BLaER1 (cell line): ENCODE measurements at regions not wholly inside any gene's neighbourhood (a gene's known extent, or its start where the extent isn't known, plus 50 kb on each side); places are given as distances from the start of the nearest gene placed in this dataset.

Experiments
- H3K27ac ChIP-seq: shearing (Covaris generic); formaldehyde crosslinking; 2 replicates; pipeline ENCODE4 v1.8.1; 2022
- H3K27me3 ChIP-seq: shearing (Covaris generic); formaldehyde crosslinking; 2 replicates; pipeline ENCODE4 v1.8.1; 2022
- H3K36me3 ChIP-seq: shearing (Covaris generic); formaldehyde crosslinking; 2 replicates; pipeline ENCODE4 v1.8.1; 2022
- H3K4me1 ChIP-seq: shearing (Covaris generic); formaldehyde crosslinking; 2 replicates; pipeline ENCODE4 v1.8.1; 2022
- H3K4me2 ChIP-seq: shearing (Covaris generic); formaldehyde crosslinking; 2 replicates; pipeline ENCODE4 v1.8.1; 2022
- H3K4me3 ChIP-seq: shearing (Covaris generic); formaldehyde crosslinking; 2 replicates; pipeline ENCODE4 v1.8.1; 2022
- H3K9ac ChIP-seq: shearing (Covaris generic); formaldehyde crosslinking; 2 replicates; pipeline ENCODE4 v1.8.1; 2022
- H3K9me3 ChIP-seq: shearing (Covaris generic); formaldehyde crosslinking; 2 replicates; pipeline ENCODE4 v1.8.1; 2022
- H4K20me1 ChIP-seq: shearing (Covaris generic); formaldehyde crosslinking; 2 replicates; pipeline ENCODE4 v1.8.1; 2022
- Cebpa-rat ChIP-seq: shearing (Covaris generic); IDR thresholded peaks from 2 replicates; pipeline ENCODE4 v1.8.1; 2022

DNA sequence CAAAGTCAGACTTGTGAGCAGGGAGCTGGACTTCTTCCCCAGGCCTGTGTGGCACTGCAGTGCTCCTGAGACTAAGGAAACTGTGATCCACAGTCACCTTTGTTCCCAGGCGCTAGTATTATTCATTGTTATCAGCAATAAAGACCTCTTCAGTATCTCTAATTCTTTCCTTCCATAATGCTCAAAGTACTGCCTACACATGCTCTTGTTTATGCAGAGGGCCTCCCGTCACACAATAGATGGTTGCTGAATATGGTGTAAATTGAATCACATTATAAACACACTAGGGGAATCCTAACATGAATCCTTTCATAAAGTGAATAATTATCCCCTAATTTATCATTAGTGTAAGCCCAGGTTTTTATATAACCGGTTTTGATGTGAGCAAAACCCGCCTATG, 493.3 kb downstream of the BUD13 start:
- Histone ChIP-seq H4K20me1 (no peaks in the 10 kb centered on the region), H3K4me3 (no peak overlapping the region), H3K36me3 (no peaks in the 10 kb centered on the region), H3K27ac (no peak overlapping the region), H3K27me3 (no peaks in the 10 kb centered on the region), H3K4me1 (no peaks in the 10 kb centered on the region), H3K9ac (no peak overlapping the region), H3K9me3 (no peaks in the 10 kb centered on the region), H3K4me2 (no peak overlapping the region)
- no peak for TF ChIP-seq Cebpa-rat

DNA sequence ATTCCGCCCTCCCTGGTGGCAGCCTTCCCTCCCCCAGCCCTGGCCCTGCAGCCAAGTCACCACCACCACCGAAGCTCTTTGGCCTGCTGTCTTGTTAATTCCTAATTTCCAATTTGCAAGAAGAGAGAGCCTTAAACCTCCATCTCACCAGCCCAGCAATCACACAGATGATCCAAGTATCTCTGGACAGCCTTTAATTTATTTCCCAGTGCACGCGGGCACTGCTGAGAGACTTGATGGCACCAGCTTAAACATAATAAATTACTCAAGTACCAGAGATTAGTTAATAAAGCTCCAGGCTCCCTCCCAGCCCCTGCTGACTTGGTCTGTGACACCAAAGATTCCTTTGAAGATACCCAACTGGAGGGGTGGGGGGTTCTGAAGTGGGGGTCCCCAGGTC, 494.7 kb downstream of the BUD13 start:
- H3K4me1 ChIP-seq: no peaks in the 10 kb centered on the region
- no peaks in the 10 kb centered on the region for H4K20me1 ChIP-seq
- H3K27ac ChIP-seq: no peak overlapping the region
- H3K4me3 ChIP-seq: no peak overlapping the region
- no peak overlapping the region for H3K4me2 ChIP-seq
- no peaks in the 10 kb centered on the region for H3K36me3 ChIP-seq
- no peaks in the 10 kb centered on the region for H3K27me3 ChIP-seq
- no peak overlapping the region for H3K9ac ChIP-seq
- no peaks in the 10 kb centered on the region for H3K9me3 ChIP-seq
- no peak for TF ChIP-seq Cebpa-rat

DNA sequence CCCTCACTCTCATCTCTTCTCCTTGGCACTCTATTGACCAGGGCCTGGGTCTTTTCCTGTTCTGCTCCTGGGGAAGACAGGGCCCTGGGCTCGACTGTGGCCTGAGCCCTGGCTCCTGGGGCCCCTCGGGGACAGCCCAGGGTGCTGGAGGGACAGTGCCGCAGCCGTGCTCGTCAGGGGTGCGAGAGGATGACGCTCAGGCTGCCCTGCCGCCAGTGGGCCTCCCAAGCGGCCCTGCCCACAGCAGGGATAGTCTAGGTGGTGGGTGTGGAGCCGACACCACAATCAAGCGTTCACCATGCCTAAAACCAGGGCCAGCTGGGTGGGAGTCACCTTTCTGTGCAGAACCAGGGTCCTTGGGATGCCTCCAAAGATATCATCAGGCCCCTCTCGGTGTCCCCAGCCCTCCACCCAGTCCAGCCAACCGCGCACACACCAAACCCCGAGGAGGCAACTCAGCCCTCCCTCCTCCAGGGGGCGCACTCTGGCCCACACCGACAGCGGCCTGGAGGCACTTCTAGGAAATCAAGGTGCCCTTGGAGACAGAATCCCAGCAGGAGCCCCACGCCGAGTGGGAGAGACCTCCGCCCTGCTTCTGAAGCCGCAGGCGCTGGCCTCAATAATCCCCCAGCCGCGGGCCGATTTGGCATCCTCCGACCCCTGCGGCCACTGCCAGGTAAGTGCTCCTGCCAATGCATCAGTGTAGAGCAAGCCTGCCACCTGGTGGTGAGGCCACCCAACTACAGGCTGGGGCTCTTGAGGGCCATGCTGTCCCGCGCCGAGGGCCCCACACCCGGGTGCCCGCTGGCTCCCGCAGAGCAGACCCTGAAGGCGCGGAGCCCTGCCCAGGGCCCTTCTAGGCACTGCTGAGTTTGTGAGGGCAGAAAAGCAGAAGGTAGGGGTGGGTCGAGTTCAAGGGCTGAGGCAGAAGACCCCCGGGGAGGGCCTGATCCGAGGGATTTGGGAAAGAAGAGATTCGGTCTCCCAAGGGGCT, 496.4 kb downstream of the BUD13 start:
- H3K4me3 ChIP-seq: no peak overlapping the region
- no peak for TF ChIP-seq Cebpa-rat
- H3K4me2 ChIP-seq: no peak overlapping the region
- H3K9me3 ChIP-seq: no peaks in the 10 kb centered on the region
- no peaks in the 10 kb centered on the region for H3K27me3 ChIP-seq
- no peaks in the 10 kb centered on the region for H4K20me1 ChIP-seq
- H3K36me3 ChIP-seq: no peaks in the 10 kb centered on the region
- H3K27ac ChIP-seq: no peak overlapping the region
- H3K4me1 ChIP-seq: no peaks in the 10 kb centered on the region
- no peak overlapping the region for H3K9ac ChIP-seq

DNA sequence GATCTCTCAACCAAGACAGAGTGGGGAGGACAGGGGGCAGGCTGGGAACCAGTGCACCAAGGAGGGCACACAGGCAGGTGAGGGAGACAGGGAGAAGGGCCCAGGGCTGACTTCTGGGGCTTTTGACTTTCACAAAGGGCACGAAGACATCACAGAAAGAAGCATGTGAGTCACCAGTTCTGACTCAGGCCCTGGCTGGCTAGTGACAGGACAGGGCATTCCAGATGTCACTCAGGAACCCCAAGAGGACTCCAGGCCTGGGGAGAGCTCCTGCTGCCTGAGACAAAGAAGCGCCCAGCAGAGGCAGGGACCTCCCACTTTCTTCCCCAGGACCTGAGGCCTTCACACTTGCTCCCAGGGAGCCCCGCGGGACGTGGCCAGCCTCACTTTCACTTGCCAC, 497.2 kb downstream of the BUD13 start:
- Histone ChIP-seq H3K4me2 (no peak overlapping the region), H3K9ac (no peak overlapping the region), H3K4me3 (no peak overlapping the region), H3K27me3 (no peaks in the 10 kb centered on the region), H3K4me1 (no peaks in the 10 kb centered on the region), H4K20me1 (no peaks in the 10 kb centered on the region), H3K9me3 (no peaks in the 10 kb centered on the region), H3K36me3 (no peaks in the 10 kb centered on the region), H3K27ac (no peak overlapping the region)
- no peak for TF ChIP-seq Cebpa-rat

DNA sequence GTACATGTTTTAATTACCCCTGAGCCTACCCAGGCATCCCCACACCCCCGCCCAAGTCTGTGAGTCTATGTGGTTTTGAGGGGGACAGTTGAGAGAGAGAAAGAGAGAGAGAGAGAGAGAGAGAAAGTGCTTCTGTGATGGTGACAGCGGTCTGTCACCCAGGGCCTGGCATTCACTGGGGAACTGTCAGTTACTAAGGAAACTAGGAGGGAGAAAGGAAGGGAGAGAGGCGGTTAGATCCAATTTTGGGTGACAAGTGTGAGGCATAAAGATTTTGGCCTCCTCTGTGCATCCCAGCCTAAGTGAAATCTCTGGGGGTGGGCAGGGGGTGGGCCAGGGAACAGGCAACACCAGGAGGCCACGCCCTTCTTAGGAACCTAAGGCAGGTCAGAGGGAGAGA, 498.3 kb downstream of the BUD13 start:
- H3K27ac ChIP-seq: no peak overlapping the region
- H3K4me2 ChIP-seq: no peak overlapping the region
- no peaks in the 10 kb centered on the region for H3K36me3 ChIP-seq
- H3K4me1 ChIP-seq: no peaks in the 10 kb centered on the region
- H3K9me3 ChIP-seq: no peaks in the 10 kb centered on the region
- TF ChIP-seq Cebpa-rat: no peak
- H3K4me3 ChIP-seq: no peak overlapping the region
- H4K20me1 ChIP-seq: no peaks in the 10 kb centered on the region
- H3K27me3 ChIP-seq: no peaks in the 10 kb centered on the region
- no peak overlapping the region for H3K9ac ChIP-seq

DNA sequence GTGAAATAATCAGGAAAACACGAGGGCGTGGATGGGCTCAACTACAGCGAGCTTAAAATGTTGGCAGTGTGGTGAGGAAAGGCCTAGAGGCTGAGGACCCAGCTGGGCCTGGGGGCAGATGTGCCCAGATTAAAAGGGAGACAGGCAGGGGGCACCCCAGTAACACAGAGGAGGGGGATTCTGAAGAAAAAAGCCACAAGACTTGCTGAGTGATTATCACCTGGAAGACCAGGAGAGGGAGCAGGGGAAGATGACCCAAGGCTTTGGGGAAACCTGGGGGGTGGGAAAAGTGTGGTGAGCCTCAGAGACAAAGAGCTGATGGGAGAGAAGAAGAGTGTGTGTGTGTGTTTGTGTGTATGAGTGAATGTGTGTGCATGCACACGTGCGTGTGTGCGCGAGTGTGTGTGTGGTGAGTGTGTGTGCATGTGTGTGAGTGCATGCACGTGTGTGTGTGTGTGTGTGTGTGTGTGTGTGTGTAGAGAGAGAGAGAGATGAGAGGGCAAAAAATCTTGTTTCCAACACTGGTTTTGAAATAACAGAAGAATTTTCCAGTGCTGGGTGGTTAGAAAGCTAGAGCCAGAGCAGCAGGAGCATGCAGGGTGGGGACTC, 500.5 kb downstream of the BUD13 start:
- H3K9me3 ChIP-seq: no peaks in the 10 kb centered on the region
- H3K27ac ChIP-seq: no peak overlapping the region
- H4K20me1 ChIP-seq: no peaks in the 10 kb centered on the region
- H3K9ac ChIP-seq: no peak overlapping the region
- no peaks in the 10 kb centered on the region for H3K27me3 ChIP-seq
- no peaks in the 10 kb centered on the region for H3K4me1 ChIP-seq
- H3K36me3 ChIP-seq: no peaks in the 10 kb centered on the region
- no peak overlapping the region for H3K4me2 ChIP-seq
- H3K4me3 ChIP-seq: no peak overlapping the region
- TF ChIP-seq Cebpa-rat: no peak

DNA sequence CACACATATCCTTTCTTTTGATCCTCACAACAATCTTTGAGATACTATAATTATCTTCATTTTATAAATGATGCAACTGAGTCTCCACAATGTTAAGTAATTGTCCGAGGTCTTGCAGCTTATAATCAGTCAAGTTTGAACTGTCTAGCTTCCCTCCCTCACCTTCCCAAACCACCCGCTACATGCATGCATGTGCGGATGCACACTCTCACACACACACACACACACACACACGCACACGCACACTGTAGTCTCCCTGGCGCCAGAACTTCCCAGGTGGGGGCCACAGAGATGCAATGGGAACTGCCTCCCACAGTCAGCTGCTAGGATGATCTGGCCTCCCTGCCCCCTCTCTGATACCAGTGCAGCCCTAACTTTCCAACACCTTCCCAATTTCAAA, 501.3 kb downstream of the BUD13 start:
- no peaks in the 10 kb centered on the region for H3K4me1 ChIP-seq
- H4K20me1 ChIP-seq: no peaks in the 10 kb centered on the region
- no peaks in the 10 kb centered on the region for H3K9me3 ChIP-seq
- H3K9ac ChIP-seq: no peak overlapping the region
- no peak overlapping the region for H3K27ac ChIP-seq
- no peaks in the 10 kb centered on the region for H3K36me3 ChIP-seq
- no peak for TF ChIP-seq Cebpa-rat
- H3K4me2 ChIP-seq: no peak overlapping the region
- no peak overlapping the region for H3K4me3 ChIP-seq
- no peaks in the 10 kb centered on the region for H3K27me3 ChIP-seq

DNA sequence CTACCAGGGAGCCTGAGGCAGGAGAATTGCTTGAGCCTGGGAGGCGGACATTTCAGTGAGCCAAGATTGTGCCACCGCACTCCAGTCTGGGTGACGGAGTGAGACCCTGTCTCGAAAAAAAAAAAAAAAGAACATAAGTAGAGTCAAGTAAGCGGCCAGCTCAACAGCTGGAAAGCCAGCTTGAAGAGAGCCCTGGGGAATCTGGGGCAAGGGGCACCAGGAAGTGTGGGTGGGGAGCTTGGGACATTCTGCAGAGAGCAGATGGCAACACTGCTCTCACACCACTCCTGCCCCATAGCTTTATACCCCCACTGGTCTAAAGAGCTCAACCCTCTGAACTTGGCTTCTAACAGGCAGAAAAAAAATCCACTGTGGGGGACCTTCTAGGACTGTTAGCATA, 505.6 kb downstream of the BUD13 start:
- Histone ChIP-seq H4K20me1 (no peaks in the 10 kb centered on the region), H3K4me2 (no peak overlapping the region), H3K36me3 (no peaks in the 10 kb centered on the region), H3K4me3 (no peak overlapping the region), H3K9me3 (no peaks in the 10 kb centered on the region), H3K27ac (no peak overlapping the region), H3K9ac (no peak overlapping the region), H3K4me1 (no peaks in the 10 kb centered on the region), H3K27me3 (0 out of 2 replicates have a peak, but pooled peaks cover 3% of the 10 kb centered on the region)
- no peak for TF ChIP-seq Cebpa-rat

DNA sequence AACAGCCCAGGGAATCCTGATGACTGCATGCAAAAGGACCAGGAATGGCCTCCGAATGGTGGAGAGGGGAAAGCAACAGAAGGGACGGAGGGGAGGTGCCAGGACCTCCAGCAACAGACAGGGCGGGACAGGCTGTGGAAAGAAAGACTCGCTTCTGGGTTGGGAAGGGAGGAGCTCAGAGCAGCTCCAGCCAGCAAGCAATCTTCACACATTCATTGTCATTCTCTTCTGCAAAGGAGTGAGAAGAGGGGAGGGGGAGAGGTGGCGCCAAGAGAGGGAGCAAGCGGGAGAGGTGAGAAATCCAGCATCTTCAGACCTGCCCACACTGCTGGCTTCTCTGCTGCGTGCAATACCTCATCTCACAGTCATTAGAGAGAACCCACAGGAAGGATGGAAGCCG, 509.0 kb downstream of the BUD13 start:
- no peak overlapping the region for H3K4me3 ChIP-seq
- 0 out of 2 replicates have a peak, but pooled peaks cover 3% of the 10 kb centered on the region for H3K27me3 ChIP-seq
- H4K20me1 ChIP-seq: no peaks in the 10 kb centered on the region
- TF ChIP-seq Cebpa-rat: no peak
- H3K9ac ChIP-seq: no peak overlapping the region
- H3K27ac ChIP-seq: no peak overlapping the region
- H3K4me1 ChIP-seq: no peaks in the 10 kb centered on the region
- H3K4me2 ChIP-seq: no peak overlapping the region
- H3K9me3 ChIP-seq: no peaks in the 10 kb centered on the region
- H3K36me3 ChIP-seq: no peaks in the 10 kb centered on the region

DNA sequence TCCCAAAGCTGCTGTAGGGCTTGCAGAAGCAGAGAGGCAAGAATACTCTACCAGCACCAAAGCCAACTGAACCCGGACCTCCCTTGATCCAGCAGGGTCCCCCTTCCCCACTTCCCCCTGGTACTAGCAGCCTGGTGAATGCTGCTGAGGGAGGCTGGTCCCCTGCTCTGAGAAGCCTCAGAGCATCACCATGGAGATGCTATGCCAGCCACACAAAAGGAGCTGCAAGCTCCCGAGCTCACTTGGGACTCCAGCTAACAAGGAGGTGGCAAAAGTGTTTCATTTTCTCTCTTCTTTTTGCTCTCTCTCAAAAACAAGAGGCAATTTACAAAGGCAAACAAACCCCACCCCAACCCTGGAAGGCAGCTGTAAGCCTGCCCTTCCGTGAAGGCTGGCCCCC, 509.8 kb downstream of the BUD13 start:
- Histone ChIP-seq H3K9me3 (no peaks in the 10 kb centered on the region), H3K9ac (no peak overlapping the region), H3K4me3 (no peak overlapping the region), H3K27ac (no peak overlapping the region), H3K27me3 (0 out of 2 replicates have a peak, but pooled peaks cover 3% of the 10 kb centered on the region), H3K4me1 (no peaks in the 10 kb centered on the region), H3K36me3 (no peaks in the 10 kb centered on the region), H4K20me1 (no peaks in the 10 kb centered on the region), H3K4me2 (no peak overlapping the region)
- no peak for TF ChIP-seq Cebpa-rat
